GM19468 (cell line): ENCODE measurements at regions not wholly inside any gene's neighbourhood (a gene's known extent, or its start where the extent isn't known, plus 50 kb on each side); places are given as distances from the start of the nearest gene placed in this dataset.

ENCODE experiments used
- ATAC-seq: cut with Tn5 transposase; IDR thresholded peaks from one replicate; pipeline ENCODE4 v1.9.1; 2021; ENCODE audit warnings: mild to moderate bottlenecking, moderate library complexity, moderate number of reproducible peaks; ENCODE audit not compliant: unreplicated experiment; ENCODE audit errors: extremely low read depth

DNA sequence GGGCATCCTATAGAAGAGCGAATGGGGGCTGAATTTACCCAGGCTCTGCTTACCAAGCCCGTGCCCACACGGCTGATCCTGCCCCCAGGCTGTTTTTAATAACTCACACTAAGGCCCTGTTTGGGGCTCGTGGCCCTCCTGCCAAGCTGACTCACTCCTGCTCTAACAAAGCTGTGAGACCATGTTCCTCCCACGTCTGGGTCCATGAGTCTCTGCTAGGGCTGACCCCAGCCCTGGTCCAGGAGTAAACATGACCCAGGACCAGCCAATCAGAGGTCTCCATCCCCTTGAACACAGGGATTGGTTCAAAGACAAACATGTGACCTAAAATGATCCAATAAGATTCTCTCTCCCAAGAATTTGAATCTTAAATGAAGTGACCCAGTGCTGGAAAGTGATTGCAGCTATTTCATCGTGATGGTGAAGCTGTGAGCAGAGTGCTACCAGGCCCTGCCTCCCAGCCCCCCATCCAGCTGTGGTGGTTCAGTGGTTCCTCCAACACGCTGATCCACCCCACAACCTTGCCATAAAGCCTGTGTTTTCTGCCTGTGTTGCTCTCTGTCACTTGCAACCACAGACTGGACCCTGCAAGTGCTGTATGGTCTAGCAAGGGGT lies 57.2 kb downstream of the C16orf82 start:
- ATAC-seq: no peak

DNA sequence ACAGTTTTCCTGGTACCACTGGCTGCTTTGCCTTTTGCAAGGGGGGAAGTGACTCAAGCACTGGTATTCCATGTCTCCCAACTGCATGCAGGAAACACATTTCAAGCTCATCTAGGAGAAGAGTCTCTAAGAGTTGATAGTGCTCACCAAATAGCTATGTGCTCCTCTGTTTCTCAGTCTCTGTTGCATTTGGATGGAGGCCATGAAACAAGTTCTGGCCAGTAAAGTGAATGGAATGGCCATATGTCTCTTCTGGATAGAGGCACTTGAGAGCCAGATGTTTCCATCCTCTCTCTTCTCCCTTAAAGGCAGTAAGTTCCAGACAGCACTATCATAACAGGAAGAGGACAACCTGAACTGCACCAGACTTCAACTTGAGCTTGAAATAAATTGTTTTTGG lies 60.6 kb downstream of the C16orf82 start:
- ATAC-seq: no peak

DNA sequence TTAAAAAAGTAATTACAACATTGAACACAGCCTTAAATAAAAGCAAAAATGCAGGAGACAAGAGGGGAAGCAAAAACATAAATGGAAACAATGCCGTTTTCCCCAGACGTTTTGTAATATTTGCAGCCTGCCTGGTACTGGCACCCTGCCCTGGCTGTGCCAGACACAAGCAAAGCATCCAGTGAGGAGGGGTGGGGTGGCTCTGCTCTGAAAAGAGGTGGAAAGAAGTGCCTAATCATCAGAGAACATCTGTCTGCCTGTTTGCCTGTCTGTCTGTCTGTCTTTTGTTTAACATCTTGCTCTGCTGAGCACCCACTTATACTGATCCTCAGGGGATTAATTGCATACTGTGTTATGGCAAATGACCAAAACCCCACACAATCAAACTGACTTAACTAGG lies 62.7 kb downstream of the C16orf82 start:
- ATAC-seq: no peak

DNA sequence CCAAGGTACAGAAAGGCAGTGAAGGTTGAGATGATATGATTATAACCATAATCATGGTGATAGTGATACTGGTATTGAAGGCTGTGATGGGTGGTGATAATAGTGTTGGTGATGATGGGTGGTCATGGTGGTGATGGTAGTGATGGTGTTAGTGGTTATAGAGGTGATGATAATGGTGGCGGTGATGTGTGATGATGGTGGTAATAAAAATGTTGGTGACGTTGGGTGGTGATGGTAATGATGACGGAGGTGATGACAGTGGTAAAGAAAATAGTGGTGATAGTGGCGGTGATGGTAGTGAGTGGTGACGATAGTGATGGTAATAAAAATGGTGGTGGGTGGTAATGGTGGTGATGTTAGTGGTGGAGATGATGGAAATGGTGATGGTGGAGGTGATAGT lies 65.1 kb upstream of the KDM8 start:
- no peak for ATAC-seq

DNA sequence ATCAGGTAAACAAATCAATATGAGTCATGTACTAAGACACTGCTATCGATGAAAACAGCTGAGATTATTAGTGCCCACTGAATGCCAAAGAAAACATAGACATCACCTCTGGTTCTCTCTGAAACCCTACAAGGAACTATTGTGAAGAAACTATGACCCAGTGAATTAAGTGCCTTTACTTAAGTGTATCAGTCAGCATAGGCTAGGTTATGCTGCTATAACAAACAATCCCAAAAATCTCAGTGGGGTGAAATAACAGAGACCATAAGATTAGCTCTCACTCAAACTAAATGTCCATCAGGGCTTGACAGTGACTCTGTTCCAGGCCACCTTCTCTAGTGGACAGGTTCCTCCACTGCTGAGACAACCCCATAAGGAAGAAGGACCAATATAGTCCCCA lies 57.7 kb upstream of the KDM8 start:
- ATAC-seq: no peak

DNA sequence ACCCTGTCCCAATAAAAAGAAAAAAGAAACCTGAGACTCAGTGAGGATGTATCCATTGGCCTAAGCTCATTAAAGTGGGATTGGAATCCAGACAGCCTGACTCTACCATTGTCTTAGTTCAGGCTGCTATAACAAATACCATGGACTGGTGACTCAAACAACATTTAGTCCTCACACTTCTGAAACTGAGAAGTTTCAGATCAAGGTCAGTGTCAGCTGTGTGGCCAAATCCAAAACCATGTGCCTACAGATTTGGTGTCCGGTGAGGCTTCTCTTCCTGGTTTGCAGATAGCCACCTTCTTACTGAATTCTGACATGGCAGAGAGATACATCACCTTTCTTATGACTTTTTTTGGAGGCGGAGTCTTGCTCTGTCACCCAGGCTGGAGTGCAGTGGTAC lies 53.3 kb upstream of the KDM8 start:
- ATAC-seq: peak; percentile 69

DNA sequence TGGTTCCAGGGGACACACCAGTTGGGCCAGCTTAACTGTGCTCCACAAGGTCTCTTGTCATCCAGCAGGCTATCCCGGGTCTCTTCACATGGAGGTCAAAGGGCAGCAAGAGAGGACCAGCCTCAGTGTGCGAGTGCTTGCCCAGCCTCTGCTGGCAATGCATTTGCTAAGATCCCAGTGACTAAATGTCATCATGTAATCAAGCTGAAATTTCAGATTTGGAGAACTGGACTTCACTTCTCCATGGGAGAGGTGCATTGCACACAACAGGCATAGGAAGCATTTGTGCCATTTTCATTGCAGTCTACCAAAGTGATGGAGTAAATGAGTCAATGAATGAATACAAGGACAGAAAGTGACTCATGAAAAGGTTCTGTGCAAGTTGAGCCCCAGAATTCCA lies 51.2 kb upstream of the KDM8 start:
- no peak for ATAC-seq

DNA sequence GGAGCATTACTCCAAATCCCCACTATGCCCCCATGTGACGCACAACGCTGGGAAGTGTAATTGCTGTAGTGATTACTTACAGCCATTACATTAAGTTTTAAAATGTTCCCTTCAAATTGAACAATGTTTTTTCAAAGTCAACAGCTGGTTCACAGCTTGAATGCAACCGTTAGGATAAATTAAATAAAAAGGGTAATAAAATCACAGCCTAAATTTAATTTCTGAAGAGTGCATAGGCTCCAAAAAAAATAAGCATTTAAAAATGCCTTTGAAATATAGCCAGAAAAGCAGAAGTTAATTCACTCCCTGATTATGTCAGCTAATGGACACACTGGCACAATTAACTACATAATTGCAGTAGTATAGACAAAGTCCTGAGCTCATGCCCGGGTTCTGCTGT lies 50.5 kb upstream of the KDM8 start:
- no peak for ATAC-seq
